Suprapubic skin (tissue), 4 donors: ENCODE measurements at regions not wholly inside any gene's neighbourhood (a gene's known extent, or its start where the extent isn't known, plus 50 kb on each side); places are given as distances from the start of the nearest gene placed in this dataset.

Experiments used
- DNase-seq, 2 donors: peaks; one replicate each; pipeline ENCODE4 v3.0.0-alpha.2; 2019; ENCODE audit warnings: low spot score in 2 of 2
- H3K27ac ChIP-seq: fragments of 200-600 bp; sonication (generic); one replicate; pipeline ENCODE4 v1.5.1; 2019
- H3K27me3 ChIP-seq: fragments of 200-600 bp; sonication (generic); one replicate; pipeline ENCODE4 v1.5.1; 2019
- H3K36me3 ChIP-seq: fragments of 200-600 bp; sonication (generic); one replicate; pipeline ENCODE4 v1.5.1; 2019
- H3K4me1 ChIP-seq: fragments of 200-600 bp; sonication (generic); one replicate; pipeline ENCODE4 v1.5.1; 2019
- H3K4me3 ChIP-seq: fragments of 200-600 bp; sonication (generic); one replicate; pipeline ENCODE4 v1.5.1; 2019; ENCODE audit warnings: mild to moderate bottlenecking
- H3K9me3 ChIP-seq: fragments of 200-600 bp; sonication (generic); one replicate; pipeline ENCODE4 v1.5.1; 2019
- EP300 ChIP-seq: sonication (generic); formaldehyde crosslinking; IDR thresholded peaks from one replicate; pipeline ENCODE4 v1.6.1; 2017; ENCODE audit warnings: antibody characterized with exemption
- POLR2A ChIP-seq, 2 donors: fragments of 450-650 bp; IDR thresholded peaks; one replicate each; pipeline ENCODE4 v1.6.1; 2017; ENCODE audit warnings: antibody characterized with exemption in 2 of 2, mild to moderate bottlenecking in 2 of 2, moderate library complexity in 2 of 2
- POLR2AphosphoS5 ChIP-seq, 3 donors: sonication (generic); formaldehyde crosslinking; IDR thresholded peaks; one replicate each; pipeline ENCODE4 v1.6.1; 2017; ENCODE audit warnings: antibody characterized with exemption in 3 of 3
- WGBS: methylation state at CpG from one replicate; pipeline ENCODE4 v1.1.5; 2018; 5-methylcytosine and 5-hydroxymethylcytosine counted together
- TF ChIP-seq, protein P1 (sequence below), 2 donors: fragments of 200-600 bp in 1 of 2; fragments of 450-650 bp in 1 of 2; sonication (generic) in 1 of 2; IDR thresholded peaks; one replicate each; pipeline ENCODE4 v1.5.1; 2016 to 2019; ENCODE audit warnings: antibody characterized with exemption in 2 of 2, mild to moderate bottlenecking in 1 of 2, moderate library complexity in 1 of 2

DNA sequence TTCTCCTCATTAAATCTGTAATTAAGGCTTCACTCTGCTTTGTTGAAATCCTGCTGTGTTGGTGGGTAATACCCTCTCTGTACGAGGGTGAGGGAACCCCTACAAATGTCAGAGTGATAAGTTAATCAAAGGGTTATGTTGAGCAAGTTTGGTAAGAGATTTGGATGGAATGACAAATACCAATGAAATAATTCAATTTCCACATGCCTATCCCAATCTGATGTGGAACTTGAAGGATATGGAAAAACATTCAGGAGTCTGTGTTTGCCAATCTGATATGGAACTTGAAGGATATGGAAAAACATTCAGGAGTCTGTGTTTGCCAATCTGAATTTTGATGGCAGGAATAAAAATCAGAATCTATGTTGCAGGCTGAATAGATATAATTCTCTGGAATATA is 910.2 kb downstream of the TUSC7 start:
- Histone ChIP-seq H3K27ac (no peak overlapping the region), H3K27me3 (no peaks in the 10 kb centered on the region), H3K9me3 (no peaks in the 10 kb centered on the region), H3K4me3 (no peak overlapping the region), H3K4me1 (no peaks in the 10 kb centered on the region), H3K36me3 (no peaks in the 10 kb centered on the region)
- TF ChIP-seq, protein P1, sequence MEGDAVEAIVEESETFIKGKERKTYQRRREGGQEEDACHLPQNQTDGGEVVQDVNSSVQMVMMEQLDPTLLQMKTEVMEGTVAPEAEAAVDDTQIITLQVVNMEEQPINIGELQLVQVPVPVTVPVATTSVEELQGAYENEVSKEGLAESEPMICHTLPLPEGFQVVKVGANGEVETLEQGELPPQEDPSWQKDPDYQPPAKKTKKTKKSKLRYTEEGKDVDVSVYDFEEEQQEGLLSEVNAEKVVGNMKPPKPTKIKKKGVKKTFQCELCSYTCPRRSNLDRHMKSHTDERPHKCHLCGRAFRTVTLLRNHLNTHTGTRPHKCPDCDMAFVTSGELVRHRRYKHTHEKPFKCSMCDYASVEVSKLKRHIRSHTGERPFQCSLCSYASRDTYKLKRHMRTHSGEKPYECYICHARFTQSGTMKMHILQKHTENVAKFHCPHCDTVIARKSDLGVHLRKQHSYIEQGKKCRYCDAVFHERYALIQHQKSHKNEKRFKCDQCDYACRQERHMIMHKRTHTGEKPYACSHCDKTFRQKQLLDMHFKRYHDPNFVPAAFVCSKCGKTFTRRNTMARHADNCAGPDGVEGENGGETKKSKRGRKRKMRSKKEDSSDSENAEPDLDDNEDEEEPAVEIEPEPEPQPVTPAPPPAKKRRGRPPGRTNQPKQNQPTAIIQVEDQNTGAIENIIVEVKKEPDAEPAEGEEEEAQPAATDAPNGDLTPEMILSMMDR (IDR thresholded peaks at IDR 0.05) = no peak
- DNase-seq = no peak
- 35% methylated on average over 1 of the region's 1 CpG for WGBS

DNA sequence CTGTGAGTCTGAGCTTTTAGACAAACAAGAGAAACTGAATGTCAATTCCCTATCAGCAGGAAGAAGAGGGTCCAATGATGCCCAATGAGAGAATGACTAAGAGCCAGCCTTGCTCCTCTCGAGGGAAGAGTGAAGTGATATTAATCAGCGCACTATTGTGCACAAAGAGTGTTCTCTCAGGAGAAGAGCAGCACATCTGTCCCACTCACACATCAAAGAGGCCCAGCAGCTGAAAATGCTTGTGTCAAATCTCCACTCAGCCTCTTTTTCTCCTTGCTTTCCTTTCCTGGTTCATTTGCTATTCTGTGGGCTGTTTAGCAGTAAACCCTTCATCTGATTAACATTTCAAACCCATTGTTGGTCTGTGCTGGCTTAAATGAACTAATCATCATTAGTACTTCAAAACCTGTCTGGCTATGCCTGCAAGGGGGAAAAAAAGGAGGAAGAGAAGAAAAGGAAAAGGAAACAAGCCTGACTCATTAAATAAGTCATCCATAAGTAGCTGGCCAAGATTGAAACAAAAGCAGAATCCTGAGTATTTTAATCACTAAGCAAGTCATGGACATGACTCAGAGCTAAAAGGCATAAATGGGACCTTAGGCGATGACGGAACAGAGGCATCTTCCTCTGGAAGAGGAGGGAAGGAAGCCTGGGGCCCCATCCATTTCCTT is 912.7 kb downstream of the TUSC7 start:
- TF ChIP-seq, protein P1 (IDR thresholded peaks at IDR 0.05) = no peak
- no peak for TF ChIP-seq EP300
- TF ChIP-seq POLR2A (IDR thresholded peaks at IDR 0.05) = no peak
- no peak for TF ChIP-seq POLR2AphosphoS5 (IDR thresholded peaks at IDR 0.05)
- no peaks in the 10 kb centered on the region for H3K36me3 ChIP-seq
- no peak for DNase-seq
- no peaks in the 10 kb centered on the region for H3K27me3 ChIP-seq
- no peak overlapping the region for H3K27ac ChIP-seq
- no peak overlapping the region for H3K4me3 ChIP-seq
- H3K9me3 ChIP-seq = no peaks in the 10 kb centered on the region
- 44% methylated on average over 4 of the region's 4 CpGs for WGBS
- H3K4me1 ChIP-seq = no peaks in the 10 kb centered on the region

DNA sequence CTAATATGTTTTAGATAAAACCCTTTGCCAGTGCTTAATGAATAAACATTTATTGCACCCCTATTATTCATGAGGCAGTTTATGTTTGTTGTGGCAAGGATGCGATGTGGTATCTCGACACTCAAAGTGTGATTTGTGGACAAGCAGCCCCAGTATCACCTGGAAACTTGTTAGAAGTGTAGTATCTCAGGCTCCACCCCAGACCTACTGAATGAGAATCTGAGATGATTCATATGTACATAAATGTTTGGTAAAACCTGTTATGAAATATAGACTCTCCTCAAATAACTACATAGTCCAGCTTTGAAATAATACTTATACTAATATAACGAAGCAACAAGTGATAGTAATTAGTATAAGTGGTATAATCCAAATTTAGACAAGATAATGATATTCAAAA is 914.8 kb downstream of the TUSC7 start:
- Histone ChIP-seq H3K4me1 (peaks cover 9% of the 10 kb centered on the region), H3K9me3 (no peaks in the 10 kb centered on the region), H3K36me3 (no peaks in the 10 kb centered on the region), H3K27ac (no peak overlapping the region), H3K27me3 (no peaks in the 10 kb centered on the region), H3K4me3 (no peak overlapping the region)
- 68% methylated on average over 3 of the region's 3 CpGs for WGBS
- TF ChIP-seq EP300 (no peak), POLR2A (IDR thresholded peaks at IDR 0.05) (no peak), POLR2AphosphoS5 (IDR thresholded peaks at IDR 0.05) (no peak)
- TF ChIP-seq, protein P1 (IDR thresholded peaks at IDR 0.05) = no peak
- DNase-seq = no peak

DNA sequence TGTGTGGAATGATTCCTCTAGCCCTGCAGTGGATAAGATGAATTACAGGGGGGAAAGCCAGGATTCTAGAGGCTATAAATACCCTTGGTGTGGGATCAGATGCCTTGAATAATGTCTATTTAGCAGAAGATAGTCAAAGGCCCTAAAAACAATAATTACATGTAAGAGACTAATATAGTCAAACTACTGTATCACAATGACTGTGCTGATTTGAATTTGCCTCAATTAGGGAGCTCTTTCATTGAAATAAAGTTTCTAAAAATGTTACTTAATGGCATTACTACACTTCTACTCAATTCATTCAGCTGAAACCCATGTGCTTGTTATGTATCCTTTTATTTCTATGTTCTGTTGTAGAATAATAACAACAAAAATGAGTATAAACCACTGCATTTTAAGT is 915.6 kb downstream of the TUSC7 start:
- Histone ChIP-seq H3K27ac (no peak overlapping the region), H3K9me3 (no peaks in the 10 kb centered on the region), H3K27me3 (no peaks in the 10 kb centered on the region), H3K36me3 (no peaks in the 10 kb centered on the region), H3K4me1 (peaks cover 10% of the 10 kb centered on the region), H3K4me3 (no peak overlapping the region)
- TF ChIP-seq EP300 (no peak), POLR2A (IDR thresholded peaks at IDR 0.05) (no peak)
- TF ChIP-seq, protein P1 (IDR thresholded peaks at IDR 0.05) = no peak
- no peak for DNase-seq

DNA sequence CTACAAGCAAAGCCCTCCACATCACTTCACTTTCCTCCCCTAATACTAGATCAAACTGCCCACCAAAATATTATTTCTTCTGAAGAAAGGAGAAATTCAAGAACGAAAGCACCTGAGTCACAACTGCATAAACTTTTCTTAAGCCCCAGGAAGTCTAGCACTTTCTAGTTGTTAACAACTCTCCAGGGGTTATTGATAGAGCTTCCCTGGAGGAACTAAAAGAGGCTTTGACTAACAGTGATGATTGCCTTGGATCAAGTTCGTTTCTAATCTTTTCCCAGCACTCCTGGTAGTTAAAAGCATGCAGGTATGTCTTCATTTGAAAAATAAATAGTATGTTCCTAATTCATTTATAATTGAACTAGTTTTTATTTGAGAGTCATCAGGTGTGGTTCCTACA is 917.0 kb downstream of the TUSC7 start:
- WGBS = 65% methylated on average over 2 of the region's 2 CpGs
- H3K4me3 ChIP-seq = no peak overlapping the region
- no peaks in the 10 kb centered on the region for H3K36me3 ChIP-seq
- H3K9me3 ChIP-seq = no peaks in the 10 kb centered on the region
- H3K27me3 ChIP-seq = no peaks in the 10 kb centered on the region
- no peak for DNase-seq
- no peak overlapping the region for H3K27ac ChIP-seq
- TF ChIP-seq POLR2A (IDR thresholded peaks at IDR 0.05) (no peak), POLR2AphosphoS5 (IDR thresholded peaks at IDR 0.05) (no peak), EP300 (no peak)
- TF ChIP-seq, protein P1 (IDR thresholded peaks at IDR 0.05) = no peak
- peaks cover 10% of the 10 kb centered on the region for H3K4me1 ChIP-seq
